Suprapubic skin (tissue), 3 donors: ENCODE measurements at regions not wholly inside any gene's neighbourhood (a gene's known extent, or its start where the extent isn't known, plus 50 kb on each side); places are given as distances from the start of the nearest gene placed in this dataset.

Experiments
- CTCF ChIP-seq, 2 donors: fragments of 200-600 bp in 1 of 2; fragments of 450-650 bp in 1 of 2; sonication (generic) in 1 of 2; IDR thresholded peaks; one replicate each; pipeline ENCODE4 v1.5.1; 2016 to 2019; ENCODE audit warnings: antibody characterized with exemption in 2 of 2, mild to moderate bottlenecking in 1 of 2, moderate library complexity in 1 of 2
- EP300 ChIP-seq: sonication (generic); formaldehyde crosslinking; IDR thresholded peaks from one replicate; pipeline ENCODE4 v1.6.1; 2017; ENCODE audit warnings: antibody characterized with exemption
- POLR2A ChIP-seq, 2 donors: fragments of 450-650 bp; IDR thresholded peaks; one replicate each; pipeline ENCODE4 v1.6.1; 2017; ENCODE audit warnings: antibody characterized with exemption in 2 of 2, mild to moderate bottlenecking in 2 of 2, moderate library complexity in 2 of 2

GRCh38 chr10:85508159-85508558, 858.4 kb downstream of the GRID1 start:
- TF ChIP-seq CTCF (IDR thresholded peaks at IDR 0.05) (no peak), POLR2A (IDR thresholded peaks at IDR 0.05) (no peak), EP300 (no peak)
